ENCODE measurements at regions not wholly inside any gene's neighbourhood (a gene's known extent, or its start where the extent isn't known, plus 50 kb on each side); places are given as distances from the start of the nearest gene placed in this dataset.

GRCh38 chrX:25070038-25070437, 54.3 kb upstream of the ARX start:
- H3K4me1 ChIP-seq (ENCODE audit: insufficient read depth): no peaks in the 10 kb centered on the region
- H3K4me1 Mint-ChIP-seq: 0 out of 3 replicates have a peak, but pooled peaks cover 2% of the 10 kb centered on the region

More at GRCh38 chrX:25070038-25070437, 54.3 kb upstream of the ARX start:
- peaks cover 5% of the 10 kb centered on the region for H3K27me3 Mint-ChIP-seq (ENCODE audit: insufficient read depth, low read depth, poor library complexity)
- no peak overlapping the region for H3K27ac Mint-ChIP-seq
- H3K4me3 Mint-ChIP-seq: no peak overlapping the region
- H3K79me2 ChIP-seq (replicated peaks; ENCODE audit: insufficient read depth): no peaks in the 10 kb centered on the region
- H3F3A ChIP-seq (replicated peaks; ENCODE audit: low read depth): no peaks in the 10 kb centered on the region
- H3K4me2 ChIP-seq: no peak overlapping the region
- no peak for ATAC-seq
- no peaks in the 10 kb centered on the region for H3K36me3 ChIP-seq (ENCODE audit: insufficient read depth)
- H3K27ac ChIP-seq (ENCODE audit: low read depth): no peak overlapping the region
- H3K36me3 Mint-ChIP-seq (ENCODE audit: low read depth): no peaks in the 10 kb centered on the region
- TF ChIP-seq CTCF (conservative IDR thresholded peaks at IDR 0.05; ENCODE audit: low read depth in 2 of 2) (no peak), ZNF331 (CRISPR knock-in tag; IDR thresholded peaks at IDR 0.05; ENCODE audit: low read depth) (no peak), NANOG (IDR thresholded peaks at IDR 0.05; ENCODE audit: borderline replicate concordance) (no peak), EZH2phosphoT487 (IDR thresholded peaks at IDR 0.05; ENCODE audit: unreplicated experiment) (no peak), EZH2 (IDR thresholded peaks at IDR 0.05; ENCODE audit: low read depth, unreplicated experiment) (no peak), ZNF114 (CRISPR knock-in tag; IDR thresholded peaks at IDR 0.05) (no peak), STAT1 (IDR thresholded peaks at IDR 0.05; ENCODE audit: unreplicated experiment) (no peak), POLR2AphosphoS5 (IDR thresholded peaks at IDR 0.05; ENCODE audit: low read depth) (no peak), CREB1 (CRISPR knock-in tag; IDR thresholded peaks at IDR 0.05; ENCODE audit: low read depth) (no peak), JUNB (IDR thresholded peaks at IDR 0.05; ENCODE audit: unreplicated experiment) (no peak), ZNF462 (CRISPR knock-in tag; IDR thresholded peaks at IDR 0.05) (no peak), REST (IDR thresholded peaks at IDR 0.05; ENCODE audit: unreplicated experiment) (no peak)
- TF ChIP-seq, protein P1, sequence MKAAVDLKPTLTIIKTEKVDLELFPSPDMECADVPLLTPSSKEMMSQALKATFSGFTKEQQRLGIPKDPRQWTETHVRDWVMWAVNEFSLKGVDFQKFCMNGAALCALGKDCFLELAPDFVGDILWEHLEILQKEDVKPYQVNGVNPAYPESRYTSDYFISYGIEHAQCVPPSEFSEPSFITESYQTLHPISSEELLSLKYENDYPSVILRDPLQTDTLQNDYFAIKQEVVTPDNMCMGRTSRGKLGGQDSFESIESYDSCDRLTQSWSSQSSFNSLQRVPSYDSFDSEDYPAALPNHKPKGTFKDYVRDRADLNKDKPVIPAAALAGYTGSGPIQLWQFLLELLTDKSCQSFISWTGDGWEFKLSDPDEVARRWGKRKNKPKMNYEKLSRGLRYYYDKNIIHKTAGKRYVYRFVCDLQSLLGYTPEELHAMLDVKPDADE (IDR thresholded peaks at IDR 0.05): no peak
- H3K9me2 ChIP-seq (ENCODE audit: insufficient read depth): no peaks in the 10 kb centered on the region
- no peak overlapping the region for H3K4me3 ChIP-seq
- peaks cover 6% of the 10 kb centered on the region; the same call in 2 of the 3 replicates for H3K9me3 Mint-ChIP-seq
- H4K20me1 ChIP-seq (replicated peaks; ENCODE audit: insufficient read depth): no peaks in the 10 kb centered on the region
- H3K27me3 ChIP-seq (ENCODE audit: insufficient read depth): no peaks in the 10 kb centered on the region
- no peak overlapping the region for H2AFZ ChIP-seq
- no peak for DNase-seq (ENCODE audit: low spot score)
